ENCODE measurements at regions not wholly inside any gene's neighbourhood (a gene's known extent, or its start where the extent isn't known, plus 50 kb on each side); places are given as distances from the start of the nearest gene placed in this dataset.
A peak's percentile ranks its signal among the peaks of the same experiment; 100 is the strongest.
"Not testable (repeated sequence)": the region's sequence is repeated elsewhere in the genome, so short reads cannot be mapped to it uniquely, and the experiment has no call there.

- no peaks in the 10 kb centered on the region for H3K36me3 ChIP-seq (ENCODE audit: control insufficient read depth in 2 of 2, insufficient read depth in 2 of 2, low read length in 2 of 2)
- peaks cover 4 to 11% of the 10 kb centered on the region in 2 donors for H3K4me1 ChIP-seq (ENCODE audit: control insufficient read depth in 2 of 2, insufficient read depth in 2 of 2, low read length in 2 of 2)
- no peak overlapping the region for H3K27ac ChIP-seq (ENCODE audit: low read depth in 2 of 2, low read length in 2 of 2)
- no peaks in the 10 kb centered on the region for H3K27me3 ChIP-seq (ENCODE audit: control insufficient read depth in 2 of 2, insufficient read depth in 2 of 2, low read length in 2 of 2)
- H3K9ac ChIP-seq (ENCODE audit: low read depth in 1 of 2, low read length in 2 of 2), result no peak overlapping the region
- H3K9me3 ChIP-seq (ENCODE audit: control insufficient read depth in 2 of 2, low read length in 2 of 2), result no peaks in the 10 kb centered on the region
- H3K4me3 ChIP-seq (ENCODE audit: low read length in 2 of 2), result no peak overlapping the region
Measured at GRCh38 chr16:5922686-5923085, 825.1 kb upstream of the EEF2KMT start.

DNA sequence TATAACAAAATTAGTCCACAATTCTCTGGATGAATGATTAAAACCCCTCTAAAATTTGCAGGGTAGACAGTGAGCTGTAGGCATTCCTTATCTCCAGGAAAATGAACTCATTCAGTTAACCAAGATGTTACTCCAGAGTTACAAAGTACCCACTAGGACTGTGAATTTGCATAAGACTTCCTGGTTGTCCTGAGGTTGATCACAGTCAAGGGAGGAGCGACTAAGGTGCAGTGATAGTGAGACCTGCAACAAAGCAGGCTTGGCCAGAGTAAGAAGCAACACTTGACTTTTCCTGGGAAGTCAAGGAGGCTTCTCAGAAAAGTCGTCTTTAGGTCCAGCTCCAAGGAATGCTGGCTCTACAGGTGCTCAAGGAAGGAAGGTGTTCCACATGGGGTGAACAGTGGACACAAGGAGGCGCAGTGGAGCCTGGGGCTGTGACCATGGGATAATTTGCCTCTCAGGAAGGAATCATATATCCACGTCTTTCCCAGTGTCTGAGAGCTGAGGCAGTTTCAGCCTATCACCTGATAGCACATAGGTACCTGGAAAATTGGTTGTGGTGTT lies 821.1 kb upstream of the EEF2KMT start:
- H3K27ac ChIP-seq (ENCODE audit: low read depth in 2 of 2, low read length in 2 of 2), result peak overlapping the region; percentile 52 to 87
- H3K27me3 ChIP-seq (ENCODE audit: control insufficient read depth in 2 of 2, insufficient read depth in 2 of 2, low read length in 2 of 2), result no peaks in the 10 kb centered on the region

GRCh38 chr16:5917436-5918195 lies 820.0 kb upstream of the EEF2KMT start:
- H3K4me3 ChIP-seq (ENCODE audit: low read length in 2 of 2), result no peak overlapping the region
- H3K27me3 ChIP-seq (ENCODE audit: control insufficient read depth in 2 of 2, insufficient read depth in 2 of 2, low read length in 2 of 2), result no peaks in the 10 kb centered on the region
- peak overlapping the region in 1 of 2 donors; percentile 34 for H3K27ac ChIP-seq (ENCODE audit: low read depth in 2 of 2, low read length in 2 of 2)
- no peak overlapping the region for H3K9ac ChIP-seq (ENCODE audit: low read depth in 1 of 2, low read length in 2 of 2)
- no peaks in the 10 kb centered on the region for H3K36me3 ChIP-seq (ENCODE audit: control insufficient read depth in 2 of 2, insufficient read depth in 2 of 2, low read length in 2 of 2)
- H3K9me3 ChIP-seq (ENCODE audit: control insufficient read depth in 2 of 2, low read length in 2 of 2), result no peaks in the 10 kb centered on the region
- peaks cover 10 to 22% of the 10 kb centered on the region in 2 donors for H3K4me1 ChIP-seq (ENCODE audit: control insufficient read depth in 2 of 2, insufficient read depth in 2 of 2, low read length in 2 of 2)

More for the DNA sequence above, 821.1 kb upstream of the EEF2KMT start:
- Histone ChIP-seq H3K4me3 (ENCODE audit: low read length in 2 of 2) (peak overlapping the region in 1 of 2 donors; percentile 10), H3K4me1 (ENCODE audit: control insufficient read depth in 2 of 2, insufficient read depth in 2 of 2, low read length in 2 of 2) (peaks cover 10 to 22% of the 10 kb centered on the region in 2 donors), H3K9ac (ENCODE audit: low read depth in 1 of 2, low read length in 2 of 2) (peak overlapping the region; percentile 5 to 33), H3K9me3 (ENCODE audit: control insufficient read depth in 2 of 2, low read length in 2 of 2) (no peaks in the 10 kb centered on the region), H3K36me3 (ENCODE audit: control insufficient read depth in 2 of 2, insufficient read depth in 2 of 2, low read length in 2 of 2) (no peaks in the 10 kb centered on the region)

GRCh38 chr16:5916711-5917191 lies 819.2 kb upstream of the EEF2KMT start:
- no peaks in the 10 kb centered on the region for H3K9me3 ChIP-seq (ENCODE audit: control insufficient read depth in 2 of 2, low read length in 2 of 2)
- H3K36me3 ChIP-seq (ENCODE audit: control insufficient read depth in 2 of 2, insufficient read depth in 2 of 2, low read length in 2 of 2), result no peaks in the 10 kb centered on the region
- peaks cover 10 to 22% of the 10 kb centered on the region in 2 donors for H3K4me1 ChIP-seq (ENCODE audit: control insufficient read depth in 2 of 2, insufficient read depth in 2 of 2, low read length in 2 of 2)
- H3K9ac ChIP-seq (ENCODE audit: low read depth in 1 of 2, low read length in 2 of 2), result no peak overlapping the region
- peak overlapping the region in 1 of 2 donors; percentile 34 for H3K27ac ChIP-seq (ENCODE audit: low read depth in 2 of 2, low read length in 2 of 2)
- no peaks in the 10 kb centered on the region for H3K27me3 ChIP-seq (ENCODE audit: control insufficient read depth in 2 of 2, insufficient read depth in 2 of 2, low read length in 2 of 2)
- no peak overlapping the region for H3K4me3 ChIP-seq (ENCODE audit: low read length in 2 of 2)

DNA sequence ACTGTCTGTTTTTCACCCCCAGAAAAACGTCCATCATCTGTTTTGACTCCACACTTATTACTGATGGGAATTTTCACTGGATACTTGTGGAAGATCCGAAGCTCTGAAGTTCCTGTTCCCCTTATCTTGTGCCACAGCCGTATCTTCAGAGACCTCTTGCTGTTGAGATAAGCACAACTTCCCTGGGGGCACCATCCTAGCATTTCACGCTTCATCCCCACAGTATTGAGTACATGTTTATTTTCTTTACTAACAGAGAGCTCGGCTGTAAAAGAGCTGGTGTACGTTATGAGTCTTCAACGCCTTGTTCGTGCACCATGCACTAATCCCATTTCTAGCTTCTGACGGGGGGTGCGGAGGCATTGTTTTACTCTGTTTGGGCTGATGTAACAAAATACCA lies 813.6 kb upstream of the EEF2KMT start:
- no peaks in the 10 kb centered on the region for H3K9me3 ChIP-seq (ENCODE audit: control insufficient read depth in 2 of 2, low read length in 2 of 2)
- no peaks in the 10 kb centered on the region for H3K27me3 ChIP-seq (ENCODE audit: control insufficient read depth in 2 of 2, insufficient read depth in 2 of 2, low read length in 2 of 2)
- no peaks in the 10 kb centered on the region for H3K4me1 ChIP-seq (ENCODE audit: control insufficient read depth in 2 of 2, insufficient read depth in 2 of 2, low read length in 2 of 2)
- no peak overlapping the region for H3K27ac ChIP-seq (ENCODE audit: low read depth in 2 of 2, low read length in 2 of 2)
- H3K36me3 ChIP-seq (ENCODE audit: control insufficient read depth in 2 of 2, insufficient read depth in 2 of 2, low read length in 2 of 2), result no peaks in the 10 kb centered on the region
- H3K9ac ChIP-seq (ENCODE audit: low read depth in 1 of 2, low read length in 2 of 2), result no peak overlapping the region
- H3K4me3 ChIP-seq (ENCODE audit: low read length in 2 of 2), result no peak overlapping the region

DNA sequence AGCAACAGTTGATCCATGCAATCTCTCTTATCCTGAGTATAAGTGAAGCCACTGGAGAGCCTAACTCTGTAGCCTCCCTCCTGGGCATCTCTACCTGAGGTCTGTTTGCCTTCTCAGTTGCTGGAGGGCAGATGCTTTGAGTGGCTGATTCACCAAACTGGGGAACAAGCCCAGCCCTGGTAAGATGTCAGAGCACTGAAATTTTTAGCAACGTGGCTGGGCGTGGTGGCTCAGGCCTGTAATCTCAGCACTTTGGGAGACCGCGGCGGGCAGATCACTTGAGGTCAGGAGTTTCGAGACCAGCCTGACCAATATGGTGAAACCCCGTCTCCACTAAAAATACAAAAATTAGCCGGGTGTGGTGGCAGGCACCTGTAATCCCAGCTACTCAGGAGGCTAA lies 812.0 kb upstream of the EEF2KMT start:
- H3K36me3 ChIP-seq (ENCODE audit: control insufficient read depth in 2 of 2, insufficient read depth in 2 of 2, low read length in 2 of 2); H3K27ac ChIP-seq (ENCODE audit: low read depth in 2 of 2, low read length in 2 of 2); H3K27me3 ChIP-seq (ENCODE audit: control insufficient read depth in 2 of 2, insufficient read depth in 2 of 2, low read length in 2 of 2); H3K9ac ChIP-seq (ENCODE audit: low read depth in 1 of 2, low read length in 2 of 2); H3K9me3 ChIP-seq (ENCODE audit: control insufficient read depth in 2 of 2, low read length in 2 of 2); H3K4me1 ChIP-seq (ENCODE audit: control insufficient read depth in 2 of 2, insufficient read depth in 2 of 2, low read length in 2 of 2); H3K4me3 ChIP-seq (ENCODE audit: low read length in 2 of 2): not testable (repeated sequence)

GRCh38 chr16:5907544-5907943 lies 809.9 kb upstream of the EEF2KMT start:
- Histone ChIP-seq H3K9me3 (ENCODE audit: control insufficient read depth in 2 of 2, low read length in 2 of 2) (no peaks in the 10 kb centered on the region), H3K9ac (ENCODE audit: low read depth in 1 of 2, low read length in 2 of 2) (no peak overlapping the region), H3K27ac (ENCODE audit: low read depth in 2 of 2, low read length in 2 of 2) (no peak overlapping the region), H3K4me3 (ENCODE audit: low read length in 2 of 2) (no peak overlapping the region), H3K4me1 (ENCODE audit: control insufficient read depth in 2 of 2, insufficient read depth in 2 of 2, low read length in 2 of 2) (no peaks in the 10 kb centered on the region), H3K27me3 (ENCODE audit: control insufficient read depth in 2 of 2, insufficient read depth in 2 of 2, low read length in 2 of 2) (no peaks in the 10 kb centered on the region), H3K36me3 (ENCODE audit: control insufficient read depth in 2 of 2, insufficient read depth in 2 of 2, low read length in 2 of 2) (no peaks in the 10 kb centered on the region)

- Histone ChIP-seq H3K4me1 (ENCODE audit: control insufficient read depth in 2 of 2, insufficient read depth in 2 of 2, low read length in 2 of 2) (no peaks in the 10 kb centered on the region), H3K36me3 (ENCODE audit: control insufficient read depth in 2 of 2, insufficient read depth in 2 of 2, low read length in 2 of 2) (no peaks in the 10 kb centered on the region), H3K4me3 (ENCODE audit: low read length in 2 of 2) (no peak overlapping the region), H3K9me3 (ENCODE audit: control insufficient read depth in 2 of 2, low read length in 2 of 2) (no peaks in the 10 kb centered on the region), H3K27me3 (ENCODE audit: control insufficient read depth in 2 of 2, insufficient read depth in 2 of 2, low read length in 2 of 2) (no peaks in the 10 kb centered on the region), H3K27ac (ENCODE audit: low read depth in 2 of 2, low read length in 2 of 2) (no peak overlapping the region), H3K9ac (ENCODE audit: low read depth in 1 of 2, low read length in 2 of 2) (no peak overlapping the region)
Measured at GRCh38 chr16:5906351-5906750, 808.8 kb upstream of the EEF2KMT start.

- Histone ChIP-seq H3K27ac (ENCODE audit: low read depth in 2 of 2, low read length in 2 of 2) (no peak overlapping the region), H3K9me3 (ENCODE audit: control insufficient read depth in 2 of 2, low read length in 2 of 2) (no peaks in the 10 kb centered on the region), H3K4me3 (ENCODE audit: low read length in 2 of 2) (no peak overlapping the region), H3K36me3 (ENCODE audit: control insufficient read depth in 2 of 2, insufficient read depth in 2 of 2, low read length in 2 of 2) (no peaks in the 10 kb centered on the region), H3K4me1 (ENCODE audit: control insufficient read depth in 2 of 2, insufficient read depth in 2 of 2, low read length in 2 of 2) (no peaks in the 10 kb centered on the region), H3K9ac (ENCODE audit: low read depth in 1 of 2, low read length in 2 of 2) (no peak overlapping the region), H3K27me3 (ENCODE audit: control insufficient read depth in 2 of 2, insufficient read depth in 2 of 2, low read length in 2 of 2) (no peaks in the 10 kb centered on the region)
Measured at GRCh38 chr16:5905935-5906334, 808.3 kb upstream of the EEF2KMT start.

- H3K27me3 ChIP-seq (ENCODE audit: control insufficient read depth in 2 of 2, insufficient read depth in 2 of 2, low read length in 2 of 2), result no peaks in the 10 kb centered on the region
Measured at GRCh38 chr16:5903832-5904231, 806.2 kb upstream of the EEF2KMT start.

More at GRCh38 chr16:5903832-5904231, 806.2 kb upstream of the EEF2KMT start:
- Histone ChIP-seq H3K36me3 (ENCODE audit: control insufficient read depth in 2 of 2, insufficient read depth in 2 of 2, low read length in 2 of 2) (no peaks in the 10 kb centered on the region), H3K4me1 (ENCODE audit: control insufficient read depth in 2 of 2, insufficient read depth in 2 of 2, low read length in 2 of 2) (no peaks in the 10 kb centered on the region), H3K9me3 (ENCODE audit: control insufficient read depth in 2 of 2, low read length in 2 of 2) (no peaks in the 10 kb centered on the region), H3K9ac (ENCODE audit: low read depth in 1 of 2, low read length in 2 of 2) (no peak overlapping the region), H3K27ac (ENCODE audit: low read depth in 2 of 2, low read length in 2 of 2) (no peak overlapping the region), H3K4me3 (ENCODE audit: low read length in 2 of 2) (no peak overlapping the region)
